ENCODE measurements at regions not wholly inside any gene's neighbourhood (a gene's known extent, or its start where the extent isn't known, plus 50 kb on each side); places are given as distances from the start of the nearest gene placed in this dataset.

- H3K4me3 ChIP-seq = no peak overlapping the region
- Mint-ChIP-seq H3K4me3 (no peak overlapping the region), H3K27ac (no peak overlapping the region), H3K27me3 (ENCODE audit: insufficient read depth, low read depth, poor library complexity) (no peaks in the 10 kb centered on the region), H3K4me1 (no peaks in the 10 kb centered on the region), H3K36me3 (ENCODE audit: low read depth) (no peaks in the 10 kb centered on the region), H3K9me3 (no peaks in the 10 kb centered on the region)
- DNase-seq (ENCODE audit: low spot score) = no peak
- ATAC-seq = no peak
- H3K27me3 ChIP-seq (ENCODE audit: insufficient read depth) = no peaks in the 10 kb centered on the region
- no peak overlapping the region for H3K27ac ChIP-seq (ENCODE audit: low read depth)
- TF ChIP-seq ETS1 (IDR thresholded peaks at IDR 0.05) (no peak), ZNF462 (CRISPR knock-in tag; IDR thresholded peaks at IDR 0.05) (no peak), STAT1 (IDR thresholded peaks at IDR 0.05; ENCODE audit: unreplicated experiment) (no peak), EZH2 (IDR thresholded peaks at IDR 0.05; ENCODE audit: low read depth, unreplicated experiment) (no peak), ZNF331 (CRISPR knock-in tag; IDR thresholded peaks at IDR 0.05; ENCODE audit: low read depth) (no peak), JUNB (IDR thresholded peaks at IDR 0.05; ENCODE audit: unreplicated experiment) (no peak), CREB1 (CRISPR knock-in tag; IDR thresholded peaks at IDR 0.05; ENCODE audit: low read depth) (no peak), EZH2phosphoT487 (IDR thresholded peaks at IDR 0.05; ENCODE audit: unreplicated experiment) (no peak), ZNF114 (CRISPR knock-in tag; IDR thresholded peaks at IDR 0.05) (no peak), POLR2AphosphoS5 (IDR thresholded peaks at IDR 0.05; ENCODE audit: low read depth) (no peak), NANOG (IDR thresholded peaks at IDR 0.05; ENCODE audit: borderline replicate concordance) (no peak), REST (IDR thresholded peaks at IDR 0.05; ENCODE audit: unreplicated experiment) (no peak)
- TF ChIP-seq, protein P1, sequence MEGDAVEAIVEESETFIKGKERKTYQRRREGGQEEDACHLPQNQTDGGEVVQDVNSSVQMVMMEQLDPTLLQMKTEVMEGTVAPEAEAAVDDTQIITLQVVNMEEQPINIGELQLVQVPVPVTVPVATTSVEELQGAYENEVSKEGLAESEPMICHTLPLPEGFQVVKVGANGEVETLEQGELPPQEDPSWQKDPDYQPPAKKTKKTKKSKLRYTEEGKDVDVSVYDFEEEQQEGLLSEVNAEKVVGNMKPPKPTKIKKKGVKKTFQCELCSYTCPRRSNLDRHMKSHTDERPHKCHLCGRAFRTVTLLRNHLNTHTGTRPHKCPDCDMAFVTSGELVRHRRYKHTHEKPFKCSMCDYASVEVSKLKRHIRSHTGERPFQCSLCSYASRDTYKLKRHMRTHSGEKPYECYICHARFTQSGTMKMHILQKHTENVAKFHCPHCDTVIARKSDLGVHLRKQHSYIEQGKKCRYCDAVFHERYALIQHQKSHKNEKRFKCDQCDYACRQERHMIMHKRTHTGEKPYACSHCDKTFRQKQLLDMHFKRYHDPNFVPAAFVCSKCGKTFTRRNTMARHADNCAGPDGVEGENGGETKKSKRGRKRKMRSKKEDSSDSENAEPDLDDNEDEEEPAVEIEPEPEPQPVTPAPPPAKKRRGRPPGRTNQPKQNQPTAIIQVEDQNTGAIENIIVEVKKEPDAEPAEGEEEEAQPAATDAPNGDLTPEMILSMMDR (conservative IDR thresholded peaks at IDR 0.05; ENCODE audit: low read depth in 2 of 2) = no peak
- H3K4me2 ChIP-seq = no peak overlapping the region
- no peak overlapping the region for H2AFZ ChIP-seq
- no peaks in the 10 kb centered on the region for H3K4me1 ChIP-seq (ENCODE audit: insufficient read depth)
- no peaks in the 10 kb centered on the region for H3K9me2 ChIP-seq (ENCODE audit: insufficient read depth)
- H3K36me3 ChIP-seq (ENCODE audit: insufficient read depth) = no peaks in the 10 kb centered on the region
- no peaks in the 10 kb centered on the region for H3F3A ChIP-seq (replicated peaks; ENCODE audit: low read depth)
- no peaks in the 10 kb centered on the region for H4K20me1 ChIP-seq (replicated peaks; ENCODE audit: insufficient read depth)
- no peaks in the 10 kb centered on the region for H3K79me2 ChIP-seq (replicated peaks; ENCODE audit: insufficient read depth)
Observed at GRCh38 chr2:188917632-188918031, 56.5 kb upstream of the COL3A1 start.
